Esophagus (tissue), 2 donors: ENCODE measurements at regions not wholly inside any gene's neighbourhood (a gene's known extent, or its start where the extent isn't known, plus 50 kb on each side); places are given as distances from the start of the nearest gene placed in this dataset.

Experiments used
- H3K27ac ChIP-seq, 2 donors: one replicate each; pipeline ENCODE4 v1.5.1; 2013; ENCODE audit warnings: low read depth in 2 of 2, mild to moderate bottlenecking in 2 of 2, inconsistent platforms in 1 of 2, low read length in 1 of 2, moderate library complexity in 1 of 2
- H3K27me3 ChIP-seq, 2 donors: one replicate each; pipeline ENCODE4 v1.6.1; 2013; ENCODE audit warnings: low read length in 2 of 2, control low read depth in 1 of 2, mild to moderate bottlenecking in 1 of 2; ENCODE audit not compliant: insufficient read depth in 2 of 2, control insufficient read depth in 1 of 2
- H3K36me3 ChIP-seq, 2 donors: one replicate each; pipeline ENCODE4 v1.6.1; 2013; ENCODE audit warnings: low read length in 1 of 2; ENCODE audit not compliant: control insufficient read depth in 2 of 2, insufficient read depth in 2 of 2
- H3K4me1 ChIP-seq, 2 donors: one replicate each; pipeline ENCODE4 v1.6.1; 2013; ENCODE audit warnings: low read length in 1 of 2; ENCODE audit not compliant: control insufficient read depth in 2 of 2, insufficient read depth in 2 of 2
- H3K4me3 ChIP-seq, 2 donors: one replicate each; pipeline ENCODE4 v1.5.1; 2013; ENCODE audit warnings: low read length in 2 of 2, mild to moderate bottlenecking in 2 of 2, low read depth in 1 of 2, moderate library complexity in 1 of 2
- H3K9me3 ChIP-seq, 2 donors: one replicate each; pipeline ENCODE4 v1.6.1; 2013; ENCODE audit warnings: mild to moderate bottlenecking in 2 of 2, low read depth in 1 of 2, low read length in 1 of 2, moderate library complexity in 1 of 2; ENCODE audit not compliant: control insufficient read depth in 2 of 2, insufficient read depth in 1 of 2
- WGBS, 2 donors: extraction: QIAGEN DNeasy Blood & Tissue Kit; methylation state at CpG; one replicate each; pipeline ENCODE4 v1.1.7; 2013; 5-methylcytosine and 5-hydroxymethylcytosine counted together
- donor health status: healthy with polysubstance abuse.
- donor health status: Bipolar disorder and iron deficiency.

DNA sequence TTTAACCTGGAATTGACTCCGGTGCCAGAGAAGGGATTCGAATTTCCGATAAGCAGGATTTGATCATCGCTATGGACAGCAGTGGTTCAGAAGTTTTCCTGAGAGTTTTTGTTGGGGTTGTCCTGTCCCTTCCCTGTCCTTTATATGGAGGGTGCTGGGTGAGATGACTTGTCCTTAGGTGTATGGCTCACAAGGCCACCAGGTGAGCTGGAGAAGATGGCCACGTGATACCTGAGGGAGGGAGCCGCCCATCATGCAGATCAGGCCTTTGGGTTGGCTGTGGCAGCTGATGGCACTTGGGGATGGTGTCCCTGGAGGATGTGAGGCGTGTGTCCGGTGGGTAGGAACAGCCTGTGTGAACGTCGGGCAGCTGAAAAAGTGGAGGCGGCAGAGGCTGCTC is 187.7 kb downstream of the PTPN20 start:
- WGBS, 2 donors, result 91 to 93% methylated on average over 11 of the region's 11 CpGs
- Histone ChIP-seq H3K27ac (no peak overlapping the region), H3K4me1 (no peaks in the 10 kb centered on the region), H3K9me3 (peaks cover 0 to 2% of the 10 kb centered on the region in 2 donors), H3K4me3 (no peak overlapping the region), H3K27me3 (peaks cover 0 to 2% of the 10 kb centered on the region in 2 donors), H3K36me3 (no peaks in the 10 kb centered on the region)

DNA sequence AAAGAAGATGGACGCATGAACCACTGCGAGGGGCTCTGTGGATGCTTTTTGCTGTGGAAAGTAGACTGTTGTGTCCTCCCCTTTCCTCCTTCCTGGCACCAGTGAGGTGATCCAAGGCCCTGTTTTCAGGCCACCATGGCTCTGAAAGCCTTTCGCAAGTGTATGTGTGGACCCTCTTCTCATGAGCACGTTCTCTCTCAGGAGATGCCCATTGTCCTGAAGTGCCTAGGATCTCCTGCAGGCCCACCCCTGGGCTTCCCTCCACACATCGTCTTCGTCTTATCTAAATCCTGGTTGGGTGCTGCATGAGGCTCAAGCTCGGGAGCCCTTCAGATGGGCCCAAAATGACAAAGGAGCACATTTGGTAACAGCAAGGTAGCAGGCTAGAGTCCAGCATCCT is 188.2 kb downstream of the PTPN20 start:
- H3K27ac ChIP-seq, result no peak overlapping the region
- WGBS, 2 donors, result 90 to 93% methylated on average over 7 of the region's 7 CpGs
- H3K27me3 ChIP-seq, result peaks cover 0 to 2% of the 10 kb centered on the region in 2 donors
- no peak overlapping the region for H3K4me3 ChIP-seq
- no peaks in the 10 kb centered on the region for H3K36me3 ChIP-seq
- no peaks in the 10 kb centered on the region for H3K4me1 ChIP-seq
- H3K9me3 ChIP-seq, result no peaks in the 10 kb centered on the region

DNA sequence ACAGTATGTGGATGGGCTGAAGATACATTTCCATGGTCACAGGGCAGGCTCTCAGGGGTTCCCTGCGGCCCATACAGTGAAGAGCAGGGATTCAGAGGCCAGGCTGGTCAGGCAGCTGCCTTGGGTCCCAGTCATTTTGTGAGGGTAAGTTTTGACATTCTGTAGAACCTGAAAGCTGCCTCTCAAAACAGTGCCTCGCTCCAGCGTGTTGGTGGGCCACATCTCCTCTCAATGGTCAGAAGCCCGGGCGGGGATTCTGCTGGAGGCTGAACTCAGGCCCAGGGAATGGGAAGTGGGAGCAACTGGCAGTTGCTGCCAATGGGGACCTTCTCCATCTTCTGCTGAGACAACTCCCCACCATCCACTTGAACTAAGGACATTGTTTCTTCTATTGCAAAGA is 190.0 kb downstream of the PTPN20 start:
- H3K27ac ChIP-seq, result no peak overlapping the region
- no peaks in the 10 kb centered on the region for H3K9me3 ChIP-seq
- no peak overlapping the region for H3K4me3 ChIP-seq
- WGBS, 2 donors, result 96 to 97% methylated on average over 5 of the region's 5 CpGs
- no peaks in the 10 kb centered on the region for H3K36me3 ChIP-seq
- peaks cover 0 to 2% of the 10 kb centered on the region in 2 donors for H3K27me3 ChIP-seq
- no peaks in the 10 kb centered on the region for H3K4me1 ChIP-seq

DNA sequence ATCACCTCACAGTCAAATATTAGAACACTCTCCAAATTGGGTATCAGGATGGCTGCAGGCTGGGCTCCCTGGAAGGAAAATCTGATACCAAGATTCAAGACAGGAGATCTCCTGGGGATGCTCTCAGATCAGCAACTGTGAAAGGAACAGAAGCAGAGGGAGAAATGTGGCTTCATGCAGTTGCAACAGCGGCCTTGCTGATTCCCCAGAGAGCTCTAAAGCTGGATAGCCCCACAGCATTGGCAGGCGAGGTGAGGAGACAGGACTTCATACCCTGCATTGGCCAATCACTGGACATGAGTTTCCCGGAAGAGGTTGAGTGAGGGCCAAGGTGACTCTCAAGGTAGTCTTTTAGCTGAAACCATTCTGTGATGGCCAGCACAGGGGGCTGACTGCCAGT is 190.6 kb downstream of the PTPN20 start:
- Histone ChIP-seq H3K9me3 (no peaks in the 10 kb centered on the region), H3K27ac (no peak overlapping the region), H3K27me3 (peaks cover 0 to 2% of the 10 kb centered on the region in 2 donors), H3K36me3 (no peaks in the 10 kb centered on the region), H3K4me1 (no peaks in the 10 kb centered on the region), H3K4me3 (no peak overlapping the region)
- WGBS, 2 donors, result 76 to 81% methylated on average over 3 of the region's 3 CpGs

DNA sequence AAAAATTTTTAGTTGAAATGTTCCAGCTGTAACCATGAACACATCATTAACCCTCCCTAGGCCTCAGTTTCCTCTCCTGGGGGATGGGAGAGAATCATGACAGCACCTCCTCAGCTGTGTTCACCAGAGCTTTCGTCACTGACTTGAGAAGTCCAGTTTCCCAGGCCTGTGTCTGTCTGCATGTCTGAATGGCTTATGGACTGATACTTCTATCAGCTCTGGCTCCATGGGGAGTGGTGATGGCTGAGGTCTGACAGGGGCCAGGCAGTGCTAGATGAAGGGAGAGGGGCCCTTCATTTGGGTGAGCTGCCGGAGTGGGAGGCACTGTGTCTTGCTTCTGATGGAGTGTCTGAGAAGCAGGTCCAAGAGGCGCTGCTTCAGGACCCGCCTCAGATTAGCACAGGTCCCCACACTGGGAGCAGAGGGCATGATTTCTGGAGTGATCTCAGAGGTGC is 192.9 kb downstream of the PTPN20 start:
- Histone ChIP-seq H3K4me1 (no peaks in the 10 kb centered on the region), H3K9me3 (no peaks in the 10 kb centered on the region), H3K27me3 (peaks cover 0 to 2% of the 10 kb centered on the region in 2 donors), H3K27ac (no peak overlapping the region), H3K4me3 (no peak overlapping the region), H3K36me3 (no peaks in the 10 kb centered on the region)
- WGBS, 2 donors, result 86 to 88% methylated on average over 4 of the region's 4 CpGs

DNA sequence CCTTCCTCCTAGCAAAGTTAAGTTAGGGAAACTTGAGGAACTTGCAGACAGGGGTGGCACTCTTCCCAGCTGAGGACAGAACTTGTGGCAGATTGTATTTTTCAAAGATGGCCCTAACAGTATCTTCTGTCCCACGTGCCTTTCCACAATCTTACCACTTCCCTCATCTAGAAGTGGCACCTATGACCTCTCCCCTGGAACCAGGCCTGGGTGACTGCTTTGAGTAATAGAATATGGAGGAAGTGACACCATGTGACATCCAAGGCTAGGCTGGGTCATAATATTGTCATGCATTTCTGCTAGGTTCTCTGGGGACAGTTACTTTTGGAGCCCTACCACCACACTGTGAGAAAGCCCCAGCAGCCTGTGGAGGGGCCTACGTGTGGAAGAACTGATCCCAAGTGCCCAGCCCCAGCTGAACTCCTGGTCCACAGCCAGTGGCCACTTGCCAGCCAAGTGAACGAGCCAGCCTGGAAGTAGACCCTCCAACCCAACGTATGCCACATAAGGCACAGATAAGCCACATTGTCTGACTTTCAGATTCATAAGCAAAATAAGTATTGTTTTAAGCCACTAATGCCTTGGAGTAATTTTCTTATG is 193.7 kb downstream of the PTPN20 start:
- 60 to 66% methylated on average over 4 of the region's 4 CpGs for WGBS, 2 donors
- no peak overlapping the region for H3K27ac ChIP-seq
- H3K27me3 ChIP-seq, result peaks cover 0 to 2% of the 10 kb centered on the region in 2 donors
- no peaks in the 10 kb centered on the region for H3K36me3 ChIP-seq
- H3K4me3 ChIP-seq, result no peak overlapping the region
- H3K9me3 ChIP-seq, result no peaks in the 10 kb centered on the region
- no peaks in the 10 kb centered on the region for H3K4me1 ChIP-seq

DNA sequence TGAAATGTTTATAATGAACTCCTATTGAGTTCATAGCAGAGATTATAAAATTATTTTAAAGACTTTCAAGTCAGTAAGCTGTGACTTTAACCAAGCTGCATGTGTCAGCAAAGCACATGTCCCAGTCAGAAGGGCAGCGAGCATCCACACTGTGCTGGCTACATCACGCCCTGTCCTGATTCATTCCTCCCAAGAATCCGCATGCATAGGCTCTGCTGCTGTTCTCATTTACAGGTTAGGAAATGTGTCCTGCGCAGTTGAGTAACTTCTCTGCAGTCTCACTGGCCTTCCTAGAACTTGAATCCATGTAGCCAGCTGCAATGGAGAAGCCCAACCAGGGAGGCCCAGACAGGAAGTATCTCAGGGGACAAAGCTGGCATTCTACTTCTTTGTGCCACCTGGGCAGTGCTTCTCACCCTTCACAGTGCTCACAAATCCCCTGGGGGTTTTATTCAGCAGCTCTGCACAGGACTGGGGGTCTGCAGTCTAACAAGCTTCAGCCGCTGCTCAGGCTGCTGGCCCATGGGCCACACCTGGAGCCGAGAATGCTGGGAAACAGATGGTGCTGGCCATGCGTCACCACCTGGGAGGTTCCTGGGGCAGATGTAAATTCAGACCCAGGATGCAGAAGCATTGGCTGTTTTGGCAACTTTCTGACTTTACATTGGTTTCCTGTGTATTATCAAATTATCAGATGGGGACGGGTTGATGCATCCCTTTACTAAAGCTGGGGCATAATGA is 192.8 kb upstream of the GDF10 start:
- Histone ChIP-seq H3K9me3 (no peaks in the 10 kb centered on the region), H3K4me1 (no peaks in the 10 kb centered on the region), H3K4me3 (no peak overlapping the region), H3K36me3 (no peaks in the 10 kb centered on the region), H3K27ac (no peak overlapping the region), H3K27me3 (peaks cover 0 to 2% of the 10 kb centered on the region in 2 donors)
- WGBS, 2 donors, result 93 to 96% methylated on average over 8 of the region's 8 CpGs

DNA sequence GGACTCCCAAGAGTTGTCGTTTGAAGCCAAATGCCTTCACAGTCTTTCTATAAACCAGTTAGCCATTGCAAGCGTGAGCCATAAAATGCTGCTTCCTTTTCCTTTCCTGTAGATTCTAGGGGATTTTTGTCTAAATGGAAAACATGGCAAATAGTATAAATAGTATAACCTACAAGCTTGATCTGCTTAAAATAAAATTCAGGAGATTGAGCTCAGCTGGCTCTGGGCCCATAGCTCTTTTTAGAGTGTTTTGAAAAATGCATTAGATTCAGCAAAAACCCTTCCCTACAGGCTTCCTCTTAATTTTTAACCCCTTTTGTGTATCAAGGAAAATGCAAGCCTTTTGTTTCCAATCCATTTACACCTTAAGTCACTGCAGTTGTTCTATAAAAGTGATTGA is 190.1 kb upstream of the GDF10 start:
- Histone ChIP-seq H3K36me3 (no peaks in the 10 kb centered on the region), H3K27me3 (no peaks in the 10 kb centered on the region), H3K27ac (no peak overlapping the region), H3K4me3 (no peak overlapping the region), H3K4me1 (no peaks in the 10 kb centered on the region), H3K9me3 (no peaks in the 10 kb centered on the region)
- WGBS, 2 donors, result 67 to 72% methylated on average over 2 of the region's 2 CpGs

DNA sequence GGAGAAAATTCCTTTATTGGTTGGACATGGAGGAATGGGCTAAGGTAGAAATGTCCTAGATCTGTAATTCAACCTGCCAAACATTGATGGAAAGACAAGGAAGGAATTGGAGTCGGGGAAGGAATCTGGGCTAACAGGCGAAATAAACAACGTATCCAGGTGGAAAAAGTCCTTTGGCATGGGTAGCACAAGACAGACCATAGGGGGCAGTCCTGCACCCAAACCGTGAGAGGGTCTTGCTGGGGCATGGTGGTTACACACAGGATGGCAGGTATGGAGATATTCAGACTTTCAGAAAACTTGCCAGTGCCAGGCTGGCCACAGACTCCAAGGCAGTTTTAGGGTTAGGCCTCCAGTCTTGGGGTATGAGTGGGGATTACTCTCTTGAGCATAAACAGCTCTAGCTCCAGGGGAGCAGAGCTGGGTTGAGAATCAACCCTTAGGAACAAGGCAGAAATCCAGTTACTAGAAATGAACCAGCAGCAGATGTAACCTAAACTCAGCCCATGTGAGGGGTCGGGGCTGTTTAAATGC is 188.6 kb upstream of the GDF10 start:
- WGBS, 2 donors, result 81 to 83% methylated on average over 5 of the region's 5 CpGs
- H3K27me3 ChIP-seq, result no peaks in the 10 kb centered on the region
- no peak overlapping the region for H3K27ac ChIP-seq

DNA sequence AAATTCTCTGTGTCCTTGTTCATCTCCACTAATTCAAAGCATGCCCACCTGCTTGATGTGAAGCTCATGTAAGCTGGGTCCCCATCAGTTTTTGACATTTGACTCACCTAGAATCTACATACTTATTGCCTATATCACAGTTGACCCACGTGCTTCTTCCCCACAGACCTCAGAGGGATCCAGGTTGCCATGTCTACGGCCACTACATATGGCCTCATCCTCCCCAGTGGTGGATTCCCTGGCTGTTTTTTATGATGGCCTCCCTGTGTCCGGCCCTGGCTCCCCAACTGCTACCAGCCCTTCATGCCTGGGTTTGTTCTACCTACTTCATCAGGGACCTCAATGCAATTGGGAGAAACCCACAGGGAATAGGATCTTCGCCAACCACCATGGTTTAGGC is 187.4 kb upstream of the GDF10 start:
- H3K27me3 ChIP-seq, result no peaks in the 10 kb centered on the region
- 63 to 87% methylated on average over 4 of the region's 4 CpGs for WGBS, 2 donors
- no peaks in the 10 kb centered on the region for H3K9me3 ChIP-seq
- no peaks in the 10 kb centered on the region for H3K4me1 ChIP-seq
- H3K27ac ChIP-seq, result no peak overlapping the region
- H3K4me3 ChIP-seq, result no peak overlapping the region
- no peaks in the 10 kb centered on the region for H3K36me3 ChIP-seq

More for the DNA sequence above, 188.6 kb upstream of the GDF10 start:
- H3K9me3 ChIP-seq, result no peaks in the 10 kb centered on the region
- no peaks in the 10 kb centered on the region for H3K4me1 ChIP-seq
- no peaks in the 10 kb centered on the region for H3K36me3 ChIP-seq
- no peak overlapping the region for H3K4me3 ChIP-seq
